ENCODE measurements at regions not wholly inside any gene's neighbourhood (a gene's known extent, or its start where the extent isn't known, plus 50 kb on each side); places are given as distances from the start of the nearest gene placed in this dataset.

DNA sequence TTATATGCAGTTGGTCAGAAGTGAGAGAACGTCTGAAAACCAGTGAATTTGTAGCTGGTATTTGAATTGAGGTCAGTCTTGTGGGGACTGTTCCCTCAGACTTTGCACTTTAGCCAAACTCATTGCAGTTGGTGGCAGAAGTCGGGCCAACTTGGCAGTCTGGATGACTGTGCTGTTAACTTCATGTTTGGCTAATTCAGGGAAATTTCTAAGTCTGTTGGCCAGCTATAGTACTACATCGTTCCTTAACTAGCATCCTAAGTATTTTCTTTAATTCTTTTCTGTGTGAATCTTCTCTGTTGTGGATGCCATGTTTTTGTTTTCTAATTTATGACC is 806.8 kb upstream of the GCFC2 start:
- intact Hi-C loops (cut with DNase I), result no loop called here
- 42% methylated on average over 3 of the region's 3 CpGs for WGBS (ENCODE audit: insufficient coverage, low coverage, low lambda C conversion rate, missing lambda C conversion rate)
- no peaks in the 10 kb centered on the region for H3K27me3 ChIP-seq
- TF ChIP-seq, protein P1, sequence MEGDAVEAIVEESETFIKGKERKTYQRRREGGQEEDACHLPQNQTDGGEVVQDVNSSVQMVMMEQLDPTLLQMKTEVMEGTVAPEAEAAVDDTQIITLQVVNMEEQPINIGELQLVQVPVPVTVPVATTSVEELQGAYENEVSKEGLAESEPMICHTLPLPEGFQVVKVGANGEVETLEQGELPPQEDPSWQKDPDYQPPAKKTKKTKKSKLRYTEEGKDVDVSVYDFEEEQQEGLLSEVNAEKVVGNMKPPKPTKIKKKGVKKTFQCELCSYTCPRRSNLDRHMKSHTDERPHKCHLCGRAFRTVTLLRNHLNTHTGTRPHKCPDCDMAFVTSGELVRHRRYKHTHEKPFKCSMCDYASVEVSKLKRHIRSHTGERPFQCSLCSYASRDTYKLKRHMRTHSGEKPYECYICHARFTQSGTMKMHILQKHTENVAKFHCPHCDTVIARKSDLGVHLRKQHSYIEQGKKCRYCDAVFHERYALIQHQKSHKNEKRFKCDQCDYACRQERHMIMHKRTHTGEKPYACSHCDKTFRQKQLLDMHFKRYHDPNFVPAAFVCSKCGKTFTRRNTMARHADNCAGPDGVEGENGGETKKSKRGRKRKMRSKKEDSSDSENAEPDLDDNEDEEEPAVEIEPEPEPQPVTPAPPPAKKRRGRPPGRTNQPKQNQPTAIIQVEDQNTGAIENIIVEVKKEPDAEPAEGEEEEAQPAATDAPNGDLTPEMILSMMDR (IDR thresholded peaks at IDR 0.05), result no peak
- TF ChIP-seq POLR2A (IDR thresholded peaks at IDR 0.05), result no peak
- H3K36me3 ChIP-seq, result no peaks in the 10 kb centered on the region
- DNase-seq, result peak in 2 of 3 donors; percentile 17 to 70
- H3K9me3 ChIP-seq, result no peaks in the 10 kb centered on the region
- peak; percentile 37 to 81 (median 65) for ATAC-seq
- no peak overlapping the region for H3K4me3 ChIP-seq
- H3K4me1 ChIP-seq, result no peaks in the 10 kb centered on the region
- no peak overlapping the region for H3K27ac ChIP-seq

DNA sequence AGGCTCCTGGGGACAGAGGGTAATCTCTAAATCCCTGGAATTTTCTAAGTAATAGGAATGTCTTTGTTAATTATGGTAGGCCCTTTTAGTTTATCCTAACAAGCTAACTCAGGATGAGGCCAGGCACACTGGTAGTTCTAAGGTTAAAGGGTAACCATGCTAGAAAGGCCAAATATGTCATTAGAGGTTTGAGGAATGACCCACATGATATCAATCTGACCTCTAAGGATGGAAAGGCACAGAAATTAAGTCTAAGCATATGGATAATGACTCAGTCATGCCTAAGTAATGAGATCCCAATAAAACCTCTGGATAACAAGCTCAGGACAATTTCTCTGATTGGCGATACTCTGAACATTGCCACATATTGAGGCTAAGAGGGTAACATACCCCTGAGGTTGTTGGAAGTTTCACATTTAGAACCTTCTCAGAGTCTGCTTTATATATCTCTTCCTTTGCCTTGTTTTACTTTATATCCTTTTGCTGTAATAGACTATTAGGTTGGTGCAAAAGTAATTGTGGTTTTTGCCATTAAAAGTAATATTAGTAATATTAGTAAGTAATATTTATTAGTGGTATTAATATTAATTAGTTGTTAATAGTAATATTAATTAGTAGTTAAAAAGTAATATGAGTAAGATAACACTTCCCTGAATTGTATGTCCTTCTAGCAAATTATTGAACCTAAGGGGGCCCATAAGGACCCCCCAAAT is 806.3 kb upstream of the GCFC2 start:
- ATAC-seq, result no peak
- intact Hi-C loops (cut with DNase I), result no loop called here
- Histone ChIP-seq H3K27ac (no peak overlapping the region), H3K4me1 (no peaks in the 10 kb centered on the region), H3K4me3 (no peak overlapping the region), H3K36me3 (no peaks in the 10 kb centered on the region), H3K9me3 (no peaks in the 10 kb centered on the region), H3K27me3 (no peaks in the 10 kb centered on the region)
- WGBS (ENCODE audit: insufficient coverage, low coverage, low lambda C conversion rate, missing lambda C conversion rate), result 50% methylated on average over 1 of the region's 1 CpG
- TF ChIP-seq, protein P1 (IDR thresholded peaks at IDR 0.05), result no peak
- no peak for TF ChIP-seq POLR2A (IDR thresholded peaks at IDR 0.05)
- DNase-seq, result no peak

DNA sequence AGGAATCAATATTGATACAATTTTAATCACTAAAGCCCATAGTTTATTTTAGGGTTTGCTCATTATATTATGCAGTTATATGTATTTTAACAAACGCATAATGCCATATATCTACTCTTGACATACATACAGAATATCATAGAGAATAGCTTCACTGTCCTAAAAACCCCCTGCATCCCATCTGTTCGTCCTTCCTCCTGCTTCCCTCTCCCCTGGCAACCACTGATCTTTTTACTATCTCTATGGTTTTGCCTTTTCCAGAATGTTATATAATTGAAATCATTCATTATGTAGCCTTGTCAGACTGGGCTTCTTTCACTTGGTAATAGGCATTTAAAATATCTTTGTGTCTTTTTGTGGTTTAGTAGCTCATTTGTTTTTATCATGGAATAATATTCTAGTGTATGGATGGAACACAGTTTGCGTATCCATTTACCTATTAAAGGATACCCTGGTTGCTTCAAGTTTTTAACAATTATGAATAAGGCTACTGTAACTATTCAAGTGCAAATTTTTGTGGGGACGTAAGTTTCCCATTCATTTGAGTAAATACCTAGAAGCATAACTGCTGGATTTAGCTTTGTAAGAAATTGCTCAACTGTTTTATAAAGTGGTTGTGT is 801.6 kb upstream of the GCFC2 start:
- 27% methylated on average over 4 of the region's 4 CpGs for WGBS (ENCODE audit: insufficient coverage, low coverage, low lambda C conversion rate, missing lambda C conversion rate)
- H3K27ac ChIP-seq, result no peak overlapping the region
- no peaks in the 10 kb centered on the region for H3K4me1 ChIP-seq
- H3K9me3 ChIP-seq, result no peaks in the 10 kb centered on the region
- no peak for TF ChIP-seq POLR2A (IDR thresholded peaks at IDR 0.05)
- TF ChIP-seq, protein P1 (IDR thresholded peaks at IDR 0.05), result no peak
- intact Hi-C loops (cut with DNase I), result no loop called here
- H3K4me3 ChIP-seq, result no peak overlapping the region
- no peaks in the 10 kb centered on the region for H3K27me3 ChIP-seq
- DNase-seq, result no peak
- no peaks in the 10 kb centered on the region for H3K36me3 ChIP-seq
- ATAC-seq, result no peak

DNA sequence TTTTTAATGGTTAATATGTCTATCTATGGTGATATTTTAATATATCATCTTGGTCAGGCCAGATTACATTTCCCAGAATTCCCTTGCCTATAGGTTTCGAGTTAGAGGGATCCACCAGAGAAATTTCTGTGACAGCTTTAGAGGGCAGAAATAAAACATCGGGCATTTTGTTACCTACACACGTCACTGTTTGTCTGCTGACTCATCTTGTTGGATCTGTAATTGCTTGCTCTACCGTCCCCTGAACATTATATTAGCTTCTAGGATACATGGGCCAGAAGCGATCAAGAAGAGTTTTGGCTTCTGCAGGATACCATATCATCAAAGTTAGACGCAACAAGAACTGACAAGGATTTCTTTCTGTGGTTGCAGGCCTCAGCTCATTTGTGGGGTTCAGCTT is 795.8 kb upstream of the GCFC2 start:
- Histone ChIP-seq H3K9me3 (no peaks in the 10 kb centered on the region), H3K27me3 (no peaks in the 10 kb centered on the region), H3K27ac (no peak overlapping the region), H3K4me3 (no peak overlapping the region), H3K36me3 (no peaks in the 10 kb centered on the region), H3K4me1 (no peaks in the 10 kb centered on the region)
- ATAC-seq (no peak), DNase-seq (no peak)
- intact Hi-C loops (cut with DNase I), result no loop called here
- 54% methylated on average over 6 of the region's 6 CpGs for WGBS (ENCODE audit: insufficient coverage, low coverage, low lambda C conversion rate, missing lambda C conversion rate)
- no peak for TF ChIP-seq POLR2A (IDR thresholded peaks at IDR 0.05)
- TF ChIP-seq, protein P1 (IDR thresholded peaks at IDR 0.05), result no peak

Data from right lobe of liver (tissue), 6 donors.